Type B pancreatic cell (in vitro differentiated cells): ENCODE measurements at regions not wholly inside any gene's neighbourhood (a gene's known extent, or its start where the extent isn't known, plus 50 kb on each side); places are given as distances from the start of the nearest gene placed in this dataset.

ENCODE experiments used
- DNase-seq: peaks from one replicate; pipeline ENCODE4 v3.0.0; 2021; ENCODE audit warnings: mixed read lengths; ENCODE audit not compliant: unreplicated experiment; ENCODE audit errors: extremely low spot score
- H3K27ac Mint-ChIP-seq: 2 replicates; pipeline ENCODE4 v1.8.0; 2021; ENCODE audit warnings: mild to moderate bottlenecking, mixed read lengths
- H3K27me3 Mint-ChIP-seq: 2 replicates; pipeline ENCODE4 v1.8.0; 2021; ENCODE audit warnings: mixed read lengths
- H3K36me3 Mint-ChIP-seq: 2 replicates; pipeline ENCODE4 v1.8.0; 2021; ENCODE audit warnings: mixed read lengths
- H3K4me1 Mint-ChIP-seq: one replicate; pipeline ENCODE4 v1.8.0; 2021; ENCODE audit warnings: mixed read lengths; ENCODE audit not compliant: unreplicated experiment
- H3K4me3 Mint-ChIP-seq: 2 replicates; pipeline ENCODE4 v1.8.0; 2021; ENCODE audit warnings: mild to moderate bottlenecking, mixed read lengths
- H3K9me3 Mint-ChIP-seq: 2 replicates; pipeline ENCODE4 v1.8.0; 2021; ENCODE audit warnings: mixed read lengths
- CTCF ChIP-seq: fragments of 200-600 bp; sonication (generic); conservative IDR thresholded peaks from 2 replicates; pipeline ENCODE4 v1.5.0; 2021; ENCODE audit warnings: antibody characterized with exemption, mild to moderate bottlenecking

GRCh38 chr5:4420177-4420576 lies 720.0 kb upstream of the ADAMTS16 start:
- no peak overlapping the region for H3K4me3 Mint-ChIP-seq
- H3K36me3 Mint-ChIP-seq = no peaks in the 10 kb centered on the region
- H3K27ac Mint-ChIP-seq = no peak overlapping the region
- H3K27me3 Mint-ChIP-seq = peaks cover 42% of the 10 kb centered on the region
- no peak for TF ChIP-seq CTCF
- H3K9me3 Mint-ChIP-seq = peaks cover 6% of the 10 kb centered on the region
- peaks cover 5% of the 10 kb centered on the region for H3K4me1 Mint-ChIP-seq
- DNase-seq = no peak

GRCh38 chr5:4420681-4421080 lies 719.4 kb upstream of the ADAMTS16 start:
- no peaks in the 10 kb centered on the region for H3K36me3 Mint-ChIP-seq
- H3K4me3 Mint-ChIP-seq = no peak overlapping the region
- H3K9me3 Mint-ChIP-seq = peaks cover 6% of the 10 kb centered on the region
- peaks cover 40% of the 10 kb centered on the region for H3K27me3 Mint-ChIP-seq
- H3K27ac Mint-ChIP-seq = no peak overlapping the region
- DNase-seq = no peak
- peaks cover 5% of the 10 kb centered on the region for H3K4me1 Mint-ChIP-seq
- no peak for TF ChIP-seq CTCF

GRCh38 chr5:4422247-4422646 lies 717.9 kb upstream of the ADAMTS16 start:
- Mint-ChIP-seq H3K9me3 (peaks cover 6% of the 10 kb centered on the region), H3K36me3 (no peaks in the 10 kb centered on the region), H3K4me3 (no peak overlapping the region), H3K4me1 (peaks cover 5% of the 10 kb centered on the region), H3K27ac (no peak overlapping the region), H3K27me3 (peaks cover 38% of the 10 kb centered on the region)
- no peak for DNase-seq
- no peak for TF ChIP-seq CTCF

- no peaks in the 10 kb centered on the region for H3K4me1 Mint-ChIP-seq
- peaks cover 6% of the 10 kb centered on the region for H3K9me3 Mint-ChIP-seq
- TF ChIP-seq CTCF = no peak
- H3K27me3 Mint-ChIP-seq = peaks cover 49% of the 10 kb centered on the region
- H3K27ac Mint-ChIP-seq = no peak overlapping the region
- no peak for DNase-seq
- H3K36me3 Mint-ChIP-seq = peaks cover 3% of the 10 kb centered on the region
- H3K4me3 Mint-ChIP-seq = no peak overlapping the region
These were observed 715.2 kb upstream of the ADAMTS16 start for GRCh38 chr5:4424895-4425294.

- no peak for TF ChIP-seq CTCF
- Mint-ChIP-seq H3K27me3 (peaks cover 11% of the 10 kb centered on the region), H3K4me3 (no peak overlapping the region), H3K36me3 (no peaks in the 10 kb centered on the region), H3K4me1 (peaks cover 3% of the 10 kb centered on the region), H3K9me3 (peaks cover 5% of the 10 kb centered on the region), H3K27ac (no peak overlapping the region)
- no peak for DNase-seq
These were observed 699.6 kb upstream of the ADAMTS16 start for GRCh38 chr5:4440536-4440935.

GRCh38 chr5:4442221-4442620 lies 697.9 kb upstream of the ADAMTS16 start:
- Mint-ChIP-seq H3K27ac (no peak overlapping the region), H3K27me3 (peaks cover 8% of the 10 kb centered on the region), H3K9me3 (peaks cover 5% of the 10 kb centered on the region), H3K4me3 (no peak overlapping the region), H3K36me3 (no peaks in the 10 kb centered on the region), H3K4me1 (peaks cover 3% of the 10 kb centered on the region)
- TF ChIP-seq CTCF = no peak
- no peak for DNase-seq
